Adrenal gland (tissue), 9 donors: ENCODE measurements at regions not wholly inside any gene's neighbourhood (a gene's known extent, or its start where the extent isn't known, plus 50 kb on each side); places are given as distances from the start of the nearest gene placed in this dataset.

Experiments used
- DNase-seq, 7 donors: peaks; one replicate each; pipeline ENCODE4 v3.0.0-alpha.2; 2019 to 2020
- H3K27ac ChIP-seq, 5 donors: fragments of 200-600 bp; sonication (generic) in 4 of 5; 1 replicate in 3 of 5; 2 replicates in 2 of 5; pipeline versions ENCODE4 v1.5.1 to v1.8.0; 2016 to 2020; ENCODE audit warnings: mild to moderate bottlenecking in 1 of 5
- H3K27me3 ChIP-seq: fragments of 200-600 bp; 2 replicates; pipeline ENCODE4 v1.8.0; 2021
- H3K36me3 ChIP-seq, 2 donors: fragments of 200-600 bp; replicated peaks in 1 of 2; 1 replicate in 1 of 2; 2 replicates in 1 of 2; pipeline versions ENCODE4 v1.5.1 to v1.8.0; 2018 to 2022
- H3K4me1 ChIP-seq, 2 donors: fragments of 200-600 bp; replicated peaks in 1 of 2; 1 replicate in 1 of 2; 2 replicates in 1 of 2; pipeline versions ENCODE4 v1.5.1 to v1.8.0; 2018 to 2021
- H3K4me3 ChIP-seq, 4 donors: fragments of 200-600 bp; sonication (generic) in 3 of 4; one replicate each; pipeline ENCODE4 v1.5.1; 2016 to 2018
- H3K9me3 ChIP-seq, 3 donors: fragments of 200-600 bp; sonication (generic) in 1 of 3; replicated peaks in 1 of 3; 1 replicate in 2 of 3; 2 replicates in 1 of 3; pipeline versions ENCODE4 v1.5.1 to v1.8.0; 2016 to 2021
- POLR2A ChIP-seq, 2 donors: fragments of 450-650 bp; IDR thresholded peaks; one replicate each; pipeline ENCODE4 v1.6.1; 2017; ENCODE audit warnings: antibody characterized with exemption in 2 of 2, mild to moderate bottlenecking in 2 of 2, moderate library complexity in 1 of 2
- WGBS, 4 donors: extraction: QIAGEN DNeasy Blood & Tissue Kit in 2 of 4; methylation state at CpG; one replicate each; pipeline versions ENCODE4 v1.1.5 to v1.1.7; 2013 to 2017; 5-methylcytosine and 5-hydroxymethylcytosine counted together
- intact Hi-C, 2 donors: fragments of 100-400 bp; cut with DNase I; formaldehyde crosslinking; loops; one replicate each; pipeline versions ENCODE4 v1.14.1 to v1.15.0; 2022 to 2023
- TF ChIP-seq, protein P1 (sequence below), 6 experiments: fragments of 450-650 bp in 4 of 6; fragments of 200-600 bp in 2 of 6; sonication (generic) in 1 of 6; IDR thresholded peaks; 1 replicate in 5 of 6; 2 replicates in 1 of 6; pipeline versions ENCODE4 v1.5.1 to v1.8.0; 2016 to 2021; ENCODE audit warnings: antibody characterized with exemption in 6 of 6, mild to moderate bottlenecking in 2 of 6, moderate library complexity in 1 of 6
- donor health status: healthy with polysubstance abuse.
- donor health status: Bipolar disorder and iron deficiency.
- donor health status: DM: yes; HTN: yes; CAD: no.
- donor health status: DM: no; HTN: no; CAD: no.
- donor health status: DM: no; HTN: no; CAD: no.

DNA sequence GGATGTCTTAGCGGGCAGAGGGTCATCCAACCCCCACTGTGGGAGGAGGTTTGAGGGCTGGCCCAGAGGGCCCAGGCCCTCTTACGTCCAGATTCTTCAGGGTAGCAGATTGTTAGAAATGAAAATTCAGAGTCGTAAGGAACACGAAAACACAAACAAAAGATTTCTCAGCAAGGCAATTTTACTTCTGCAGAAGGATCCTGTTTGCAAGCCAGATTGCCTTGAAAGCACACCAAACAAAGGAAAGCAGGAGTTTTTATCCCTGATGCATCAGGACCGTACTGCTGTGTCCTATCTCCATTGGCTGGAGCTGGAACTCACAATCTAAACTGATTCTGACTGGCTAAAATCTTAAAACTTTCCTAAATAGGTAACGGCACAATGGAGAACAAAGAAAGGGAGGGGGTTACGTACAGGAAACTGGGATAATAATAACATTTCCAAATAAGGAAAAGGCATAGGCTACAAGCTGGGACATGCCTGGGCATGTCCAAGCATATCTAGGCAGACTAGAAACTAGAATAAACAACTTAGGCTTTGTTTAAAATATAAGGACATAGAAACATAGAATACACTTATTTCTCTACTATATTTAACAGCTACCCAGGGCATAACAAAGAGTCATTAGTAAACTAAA is 97.3 kb upstream of the C2CD4B start:
- no peak for TF ChIP-seq POLR2A (IDR thresholded peaks at IDR 0.05)
- TF ChIP-seq, protein P1, sequence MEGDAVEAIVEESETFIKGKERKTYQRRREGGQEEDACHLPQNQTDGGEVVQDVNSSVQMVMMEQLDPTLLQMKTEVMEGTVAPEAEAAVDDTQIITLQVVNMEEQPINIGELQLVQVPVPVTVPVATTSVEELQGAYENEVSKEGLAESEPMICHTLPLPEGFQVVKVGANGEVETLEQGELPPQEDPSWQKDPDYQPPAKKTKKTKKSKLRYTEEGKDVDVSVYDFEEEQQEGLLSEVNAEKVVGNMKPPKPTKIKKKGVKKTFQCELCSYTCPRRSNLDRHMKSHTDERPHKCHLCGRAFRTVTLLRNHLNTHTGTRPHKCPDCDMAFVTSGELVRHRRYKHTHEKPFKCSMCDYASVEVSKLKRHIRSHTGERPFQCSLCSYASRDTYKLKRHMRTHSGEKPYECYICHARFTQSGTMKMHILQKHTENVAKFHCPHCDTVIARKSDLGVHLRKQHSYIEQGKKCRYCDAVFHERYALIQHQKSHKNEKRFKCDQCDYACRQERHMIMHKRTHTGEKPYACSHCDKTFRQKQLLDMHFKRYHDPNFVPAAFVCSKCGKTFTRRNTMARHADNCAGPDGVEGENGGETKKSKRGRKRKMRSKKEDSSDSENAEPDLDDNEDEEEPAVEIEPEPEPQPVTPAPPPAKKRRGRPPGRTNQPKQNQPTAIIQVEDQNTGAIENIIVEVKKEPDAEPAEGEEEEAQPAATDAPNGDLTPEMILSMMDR (IDR thresholded peaks at IDR 0.05): no peak
- intact Hi-C loops: no loop called here
- Histone ChIP-seq H3K27ac (no peak overlapping the region), H3K27me3 (no peaks in the 10 kb centered on the region), H3K4me3 (no peak overlapping the region), H3K9me3 (peaks cover 0 to 10% (median 0%) of the 10 kb centered on the region in 3 donors), H3K36me3 (no peaks in the 10 kb centered on the region), H3K4me1 (no peaks in the 10 kb centered on the region)
- no peak for DNase-seq
- WGBS, 4 donors: 84 to 89% (median 87%) methylated on average over 7 of the region's 7 CpGs

DNA sequence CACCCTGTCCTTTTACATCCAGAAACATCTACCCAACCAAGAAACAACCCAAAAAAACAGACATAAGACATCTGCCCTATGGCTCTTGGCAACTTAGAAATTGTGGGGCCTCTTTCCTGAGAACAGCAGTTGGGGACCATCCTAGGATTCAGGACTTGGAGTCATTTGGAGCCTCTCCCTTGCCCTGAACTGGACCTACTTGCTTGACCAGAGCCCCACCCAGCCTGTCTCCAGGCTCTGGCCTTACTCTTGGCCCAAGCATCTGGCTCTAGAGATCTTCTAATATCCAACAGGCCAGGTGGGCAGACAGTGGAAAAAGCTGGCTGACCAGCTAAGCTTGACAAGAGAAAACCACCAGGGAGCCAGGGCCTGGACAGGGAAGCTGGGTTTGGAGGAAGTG is 99.1 kb upstream of the C2CD4B start:
- Histone ChIP-seq H3K36me3 (no peaks in the 10 kb centered on the region), H3K27ac (no peak overlapping the region), H3K4me1 (no peaks in the 10 kb centered on the region), H3K9me3 (peaks cover 0 to 17% (median 0%) of the 10 kb centered on the region in 3 donors), H3K4me3 (no peak overlapping the region), H3K27me3 (no peaks in the 10 kb centered on the region)
- DNase-seq: no peak
- intact Hi-C loops: no loop called here
- TF ChIP-seq, protein P1 (IDR thresholded peaks at IDR 0.05): no peak
- TF ChIP-seq POLR2A (IDR thresholded peaks at IDR 0.05): no peak

DNA sequence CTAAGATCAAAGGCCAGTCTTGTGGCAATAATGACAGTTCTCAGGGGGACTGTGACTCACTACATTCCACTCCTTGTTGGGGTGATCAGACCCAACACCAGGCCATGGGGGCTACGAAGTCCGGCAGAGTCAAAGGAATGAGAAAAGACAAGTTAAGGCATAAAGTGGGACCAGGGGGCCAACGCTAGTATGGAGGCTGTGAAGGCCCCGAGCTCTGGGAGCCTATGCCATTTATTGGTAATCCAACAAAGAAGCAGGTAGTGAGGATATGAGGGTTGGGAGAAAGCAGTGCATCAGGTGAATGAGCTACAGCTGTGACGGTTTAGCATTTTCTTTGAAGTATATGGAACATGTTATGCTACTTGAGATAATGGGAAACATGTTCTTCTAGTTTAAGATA is 104.4 kb upstream of the C2CD4B start:
- intact Hi-C loops: no loop called here
- Histone ChIP-seq H3K4me3 (no peak overlapping the region), H3K4me1 (no peaks in the 10 kb centered on the region), H3K36me3 (no peaks in the 10 kb centered on the region), H3K27ac (no peak overlapping the region), H3K9me3 (peaks cover 0 to 13% (median 0%) of the 10 kb centered on the region in 3 donors), H3K27me3 (no peaks in the 10 kb centered on the region)
- 83 to 92% (median 85%) methylated on average over 5 of the region's 5 CpGs for WGBS, 4 donors
- DNase-seq: no peak
- TF ChIP-seq, protein P1 (IDR thresholded peaks at IDR 0.05): no peak
- TF ChIP-seq POLR2A (IDR thresholded peaks at IDR 0.05): no peak

DNA sequence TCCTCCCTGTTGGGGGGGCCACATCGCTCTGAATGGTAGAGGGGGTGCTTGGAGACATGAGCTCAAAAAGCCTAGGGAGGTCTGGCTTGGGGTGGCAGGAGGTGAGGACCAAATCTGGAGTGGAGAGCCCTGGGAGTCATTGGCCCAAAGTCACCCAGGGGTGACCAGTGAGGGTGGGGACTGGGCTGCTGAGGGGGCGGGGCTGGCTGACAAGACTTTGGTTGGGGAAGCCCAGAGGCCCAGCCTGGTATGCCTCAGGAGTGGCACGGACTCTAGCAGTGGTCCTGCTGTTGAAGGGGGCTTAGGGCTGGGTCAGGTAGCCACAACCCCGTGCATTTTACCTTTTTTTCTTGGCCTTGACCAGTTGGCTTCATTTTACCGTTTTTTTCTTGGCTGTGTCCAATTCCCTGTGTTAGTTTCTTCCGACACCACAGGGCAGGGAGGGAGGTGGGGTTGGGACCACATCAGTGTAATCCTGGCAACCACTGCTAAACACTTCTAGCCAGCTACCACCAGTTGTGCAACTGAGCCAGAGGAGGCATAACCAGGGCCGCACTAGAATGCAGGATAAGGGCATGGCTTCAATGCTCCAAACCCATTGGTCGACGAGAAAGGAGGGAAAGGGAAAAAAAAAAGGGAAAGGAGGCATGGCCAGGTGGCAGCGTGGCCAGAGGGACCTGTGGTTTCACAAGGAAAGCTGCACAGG is 105.3 kb upstream of the C2CD4B start:
- Histone ChIP-seq H3K4me3 (no peak overlapping the region), H3K9me3 (peaks cover 0 to 13% (median 0%) of the 10 kb centered on the region in 3 donors), H3K36me3 (no peaks in the 10 kb centered on the region), H3K27ac (no peak overlapping the region), H3K4me1 (no peaks in the 10 kb centered on the region), H3K27me3 (no peaks in the 10 kb centered on the region)
- 74 to 86% (median 81%) methylated on average over 10 of the region's 10 CpGs for WGBS, 4 donors
- no peak for DNase-seq
- TF ChIP-seq, protein P1 (IDR thresholded peaks at IDR 0.05): no peak
- TF ChIP-seq POLR2A (IDR thresholded peaks at IDR 0.05): no peak
- intact Hi-C loops: no loop called here
